ENCODE measurements at regions not wholly inside any gene's neighbourhood (a gene's known extent, or its start where the extent isn't known, plus 50 kb on each side); places are given as distances from the start of the nearest gene placed in this dataset.

DNA sequence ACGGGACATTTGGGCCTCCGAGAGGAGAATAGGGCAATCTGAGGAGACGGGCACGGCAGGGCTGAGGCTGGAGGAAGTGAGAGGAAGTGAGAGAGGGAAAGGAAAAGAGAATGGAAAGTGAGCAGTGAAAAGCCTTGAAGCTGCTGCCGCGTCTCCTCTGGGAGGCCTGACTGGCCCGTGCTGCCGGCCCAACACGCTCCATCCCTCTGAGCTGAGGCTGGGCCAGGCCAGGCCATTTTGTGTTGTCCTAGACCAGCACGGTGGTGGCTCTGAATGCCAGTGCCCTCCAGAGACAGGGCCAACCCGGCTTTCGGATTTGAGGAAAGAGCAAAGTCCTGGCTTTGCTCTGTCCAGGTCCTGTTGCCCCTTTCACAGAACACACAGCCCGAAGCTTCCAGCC, 361.1 kb upstream of the SHH start:
- no peak for DNase-seq

DNA sequence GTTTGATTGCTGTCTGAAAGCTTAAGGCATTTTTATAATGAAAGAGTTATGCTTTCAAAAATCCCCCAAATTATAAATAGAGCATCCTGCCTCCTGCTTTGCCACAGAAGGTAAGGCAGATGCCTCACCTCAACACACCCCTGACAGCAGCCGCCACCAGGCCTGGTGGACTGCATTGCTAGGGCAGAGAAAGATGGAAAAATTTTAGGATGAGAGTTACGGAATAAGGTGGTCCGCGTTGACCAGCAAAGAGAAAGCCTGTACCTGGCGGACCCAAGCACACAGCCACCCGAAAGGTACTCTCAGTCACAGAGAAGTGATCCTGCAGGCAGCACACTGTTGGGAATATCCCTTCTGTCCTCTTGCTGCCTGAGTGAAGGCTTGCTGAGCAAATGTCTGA, 360.4 kb upstream of the SHH start:
- no peak for DNase-seq

DNA sequence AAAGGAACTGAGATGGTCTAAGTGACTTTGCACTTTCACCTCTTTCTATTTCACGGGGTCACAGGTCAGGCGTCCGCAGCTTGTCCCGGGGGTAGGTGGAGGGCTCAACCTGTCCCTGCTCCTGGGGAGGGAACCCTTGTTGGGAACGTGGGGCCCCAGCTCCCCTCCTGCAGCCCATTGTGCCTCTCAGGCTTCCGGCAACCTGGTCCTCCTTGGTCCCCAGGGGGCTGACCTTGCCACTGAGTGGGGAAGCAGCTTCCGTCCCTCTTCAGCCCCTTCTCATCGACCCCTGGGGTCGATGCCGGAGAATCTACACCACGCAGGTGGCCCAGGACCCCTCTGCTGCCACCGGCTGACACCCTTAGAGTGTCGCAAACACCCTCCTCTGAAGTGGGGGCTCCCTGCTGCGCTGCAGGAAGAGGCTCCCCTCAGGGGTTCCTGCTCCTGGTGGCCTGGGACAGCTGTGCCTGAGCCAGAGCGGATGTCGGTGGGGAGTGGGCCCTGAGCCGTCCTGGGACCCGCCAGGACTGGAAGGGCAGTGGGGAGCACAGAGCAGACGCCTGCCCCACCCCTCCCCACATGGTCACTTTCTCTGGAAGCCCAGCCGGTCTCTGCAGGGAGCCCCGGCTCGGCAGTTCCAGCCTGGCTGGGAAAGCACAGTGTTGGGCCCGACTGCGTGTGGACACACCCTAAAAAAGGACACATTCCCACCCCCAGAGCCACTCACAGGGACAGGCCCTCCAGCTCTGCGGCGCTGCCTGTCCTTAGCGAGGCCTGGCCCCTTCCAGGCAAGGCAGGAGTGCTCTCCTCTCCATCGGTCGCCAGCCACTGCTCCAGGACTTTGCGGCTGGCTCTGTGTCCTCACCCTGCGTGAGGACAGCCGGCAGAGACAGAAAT, 357.5 kb upstream of the SHH start:
- no peak for DNase-seq

DNA sequence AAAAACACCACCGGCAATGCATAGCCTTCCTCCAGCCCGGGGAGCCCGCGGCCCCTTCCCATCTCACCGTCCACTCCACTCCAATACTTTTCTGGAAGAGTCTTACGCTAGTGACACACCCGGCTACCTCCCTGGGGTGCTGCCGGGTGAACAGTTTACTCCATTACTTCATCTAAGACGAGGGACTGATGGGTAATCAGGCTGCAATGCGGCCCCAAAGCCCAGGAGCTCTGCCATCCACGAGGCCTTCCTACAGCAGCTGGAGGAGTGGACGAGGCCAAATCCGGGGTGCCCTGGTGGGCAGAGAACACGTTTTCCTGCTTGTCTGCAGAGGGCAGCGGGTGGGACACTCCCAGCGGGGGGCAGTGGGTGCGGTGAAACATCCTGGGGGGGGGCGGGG, 356.2 kb upstream of the SHH start:
- no peak for DNase-seq

DNA sequence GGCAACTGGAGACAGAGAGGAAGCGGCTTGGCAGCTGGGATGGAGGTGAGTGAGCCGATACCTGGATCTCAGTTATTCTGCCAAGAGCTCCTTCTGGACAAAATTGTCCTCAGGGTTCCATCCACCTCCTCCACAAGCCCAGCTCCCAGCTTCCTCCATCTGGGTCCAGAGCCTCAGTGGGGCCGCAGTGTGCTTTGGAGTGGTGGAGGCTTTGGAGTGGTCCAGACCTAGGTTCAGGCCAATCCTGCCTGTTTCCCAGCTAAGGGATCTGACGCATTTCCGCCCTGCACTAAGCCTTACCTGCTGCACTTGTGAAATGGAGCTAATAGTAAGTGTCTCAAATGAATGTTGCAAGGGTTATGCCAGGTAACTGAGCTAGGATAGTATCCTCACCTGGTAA, 355.7 kb upstream of the SHH start:
- DNase-seq: no peak

DNA sequence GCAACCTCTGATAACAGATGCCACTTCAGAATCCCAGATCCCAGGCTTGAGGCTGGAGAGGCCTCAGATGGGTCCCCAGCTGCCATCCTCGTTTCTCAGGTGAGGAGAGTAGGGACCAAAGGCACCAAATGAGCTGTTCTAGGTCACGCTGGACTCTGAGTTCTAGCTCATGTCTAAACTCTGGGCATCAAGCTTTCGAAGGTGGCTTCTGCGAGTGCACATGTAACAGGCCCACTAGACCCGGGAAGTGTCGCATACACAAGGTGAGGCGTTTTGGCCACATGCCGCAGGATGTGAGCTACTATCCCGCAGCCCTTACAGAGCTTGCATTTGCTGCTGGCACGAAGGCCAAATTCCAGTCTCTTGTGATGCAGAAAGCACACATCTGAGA, 355.1 kb upstream of the SHH start:
- DNase-seq: no peak

DNA sequence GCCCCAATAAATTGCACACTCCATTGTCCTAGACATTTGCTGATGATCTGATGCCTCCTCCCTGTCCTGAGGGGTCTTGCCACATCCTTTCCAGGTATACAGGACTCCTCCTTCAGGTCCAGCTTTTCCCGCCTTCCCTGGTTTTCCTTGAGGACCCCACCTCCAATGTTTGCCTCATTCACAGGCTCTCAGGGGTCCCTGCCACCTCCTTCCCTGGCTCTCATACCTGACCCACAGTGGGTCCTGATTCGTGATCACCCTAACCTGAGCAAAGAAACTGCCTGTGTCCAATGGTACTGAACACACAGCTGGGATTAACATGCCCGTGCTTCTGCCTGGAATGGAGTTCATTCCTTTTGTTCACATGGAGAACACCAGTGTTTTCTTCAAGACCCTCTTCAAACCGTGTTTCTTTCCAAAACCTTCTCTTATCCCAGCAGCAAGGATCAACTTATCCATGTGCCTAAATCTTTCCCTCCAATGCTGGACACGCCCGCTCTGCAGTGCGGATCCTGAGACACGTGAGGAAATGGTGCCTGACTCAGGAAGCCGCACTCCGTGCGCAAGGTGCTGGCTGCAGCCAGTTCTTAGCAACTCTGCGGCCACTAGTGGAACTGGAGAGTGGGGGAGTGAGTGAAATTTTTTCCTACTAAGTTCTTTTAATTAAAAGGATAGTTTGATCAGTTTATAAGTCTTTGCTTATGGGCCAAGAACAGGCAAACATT, 354.6 kb upstream of the SHH start:
- DNase-seq: no peak

DNA sequence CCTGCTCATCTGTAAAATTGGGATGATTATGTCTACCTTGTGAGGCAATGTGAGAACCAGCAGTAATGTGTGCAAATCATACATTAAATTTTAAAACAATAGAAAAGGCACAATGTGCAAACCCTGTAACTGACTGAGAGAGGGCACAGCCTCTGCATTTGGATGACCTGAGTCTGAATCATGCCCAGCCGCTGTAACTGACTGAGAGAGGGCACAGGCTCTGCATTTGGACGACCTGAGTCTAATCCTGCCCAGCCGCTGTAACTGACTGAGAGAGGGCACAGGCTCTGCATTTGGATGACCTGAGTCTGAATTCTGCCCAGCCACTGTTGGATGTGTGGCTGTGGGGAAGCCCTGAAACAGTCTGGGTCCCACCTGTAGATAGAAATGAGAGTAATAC, 351.5 kb upstream of the SHH start:
- DNase-seq: no peak

DNA sequence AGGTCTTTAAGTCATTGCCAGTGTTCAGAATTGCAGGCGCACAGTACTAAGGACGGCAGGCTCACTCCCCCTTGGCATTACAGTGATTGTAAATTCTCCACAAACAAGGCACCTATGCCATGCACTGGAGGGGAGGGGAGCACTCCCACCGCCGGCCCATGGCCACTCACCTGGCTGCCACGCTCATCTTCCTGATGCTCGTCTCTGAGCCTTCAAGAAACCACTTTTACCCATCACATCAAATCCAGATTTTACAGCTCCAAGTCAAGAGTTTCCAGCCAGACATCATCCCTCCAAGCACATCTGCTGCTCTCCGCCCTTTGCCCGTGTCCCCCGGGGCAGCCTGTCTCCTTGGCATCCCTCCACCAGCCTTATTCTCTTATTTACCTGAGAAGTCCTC, 350.2 kb upstream of the SHH start:
- no peak for DNase-seq

DNA sequence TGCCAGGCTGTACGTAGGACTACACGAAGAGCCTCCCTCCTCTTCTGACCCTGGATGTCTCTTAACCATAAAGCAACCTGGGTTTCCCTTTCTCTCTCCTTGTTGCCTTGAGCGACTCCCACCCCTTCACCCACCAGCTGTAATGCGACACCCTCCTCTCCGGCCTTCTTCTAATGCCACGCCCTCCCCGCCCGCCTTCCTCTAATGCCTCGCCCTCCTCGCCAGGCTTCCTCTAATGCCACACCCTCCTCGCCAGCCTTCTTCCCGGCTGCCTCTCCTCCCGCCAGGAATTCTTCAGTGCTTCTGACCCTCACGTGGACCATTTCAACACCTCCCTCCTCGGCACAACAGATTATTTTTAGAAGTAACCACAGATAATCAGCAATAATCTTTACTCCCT, 348.5 kb upstream of the SHH start:
- DNase-seq: no peak

DNA sequence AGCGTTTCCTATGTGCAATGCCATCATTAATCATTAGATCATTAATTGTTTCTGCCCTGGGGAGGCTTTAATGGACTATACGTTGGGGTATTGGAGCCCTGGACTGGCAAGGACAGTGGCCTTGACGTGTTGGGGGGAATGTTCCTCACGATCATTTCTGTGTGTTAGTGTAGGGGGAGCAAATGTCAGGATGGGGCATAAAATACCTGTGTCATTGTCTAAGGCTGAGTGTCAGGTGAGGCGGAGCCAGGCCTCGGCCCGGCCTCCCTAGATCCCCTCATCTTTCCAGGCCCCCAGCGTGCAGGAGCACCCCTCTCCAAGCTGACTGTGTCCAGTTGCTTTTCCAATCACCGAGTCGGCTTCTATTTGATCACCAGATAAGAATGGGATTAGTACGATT, 346.4 kb upstream of the SHH start:
- DNase-seq: no peak

DNA sequence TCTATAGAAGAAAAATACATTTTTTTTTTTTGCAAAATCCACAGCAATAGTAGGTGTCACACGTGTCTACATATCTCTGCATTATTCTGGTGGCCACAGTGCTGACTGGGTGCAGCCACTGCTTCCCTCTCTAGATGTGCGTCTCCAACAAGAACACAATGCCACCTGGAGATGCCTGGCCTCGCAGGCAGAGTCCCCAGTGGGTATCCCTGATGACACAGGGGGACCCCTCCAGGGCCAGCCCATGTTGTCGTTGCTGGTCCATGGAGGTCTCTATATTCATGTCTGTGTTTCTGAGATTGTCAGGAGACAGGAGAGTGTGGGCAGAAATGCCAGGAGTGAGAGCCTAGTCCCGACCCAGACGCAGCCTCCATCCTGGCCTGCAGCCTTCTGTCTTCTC, 345.9 kb upstream of the SHH start:
- DNase-seq: no peak

DNA sequence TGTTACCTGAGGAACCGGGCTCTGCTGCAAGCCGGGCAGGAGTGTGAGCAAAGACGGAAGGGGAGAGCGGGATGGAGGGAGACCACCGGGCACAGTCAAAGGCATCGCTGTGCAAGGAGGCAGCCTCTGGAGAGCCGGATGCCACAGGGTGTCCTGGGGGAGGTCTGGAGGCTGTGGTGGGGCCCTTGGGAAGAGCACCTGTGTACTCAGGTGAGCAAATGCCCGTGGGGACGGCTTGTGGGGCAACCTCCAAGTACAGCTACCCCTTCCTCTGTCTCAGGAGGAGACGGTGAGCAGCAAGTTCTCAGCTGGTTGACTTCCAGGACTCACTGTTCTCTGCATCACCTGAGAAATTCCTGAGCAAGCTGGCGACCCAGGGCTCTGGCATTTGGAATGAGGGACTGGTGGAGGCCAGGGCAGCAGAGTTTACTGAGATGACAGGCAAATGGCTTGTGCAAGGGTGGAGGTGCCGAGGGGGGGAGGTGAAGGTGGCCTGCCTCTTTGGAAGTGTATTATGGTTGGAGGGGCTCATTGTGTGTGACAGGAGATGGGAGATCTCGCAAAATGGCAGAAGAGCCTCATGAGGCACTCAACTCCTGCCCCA, 345.2 kb upstream of the SHH start:
- no peak for DNase-seq

DNA sequence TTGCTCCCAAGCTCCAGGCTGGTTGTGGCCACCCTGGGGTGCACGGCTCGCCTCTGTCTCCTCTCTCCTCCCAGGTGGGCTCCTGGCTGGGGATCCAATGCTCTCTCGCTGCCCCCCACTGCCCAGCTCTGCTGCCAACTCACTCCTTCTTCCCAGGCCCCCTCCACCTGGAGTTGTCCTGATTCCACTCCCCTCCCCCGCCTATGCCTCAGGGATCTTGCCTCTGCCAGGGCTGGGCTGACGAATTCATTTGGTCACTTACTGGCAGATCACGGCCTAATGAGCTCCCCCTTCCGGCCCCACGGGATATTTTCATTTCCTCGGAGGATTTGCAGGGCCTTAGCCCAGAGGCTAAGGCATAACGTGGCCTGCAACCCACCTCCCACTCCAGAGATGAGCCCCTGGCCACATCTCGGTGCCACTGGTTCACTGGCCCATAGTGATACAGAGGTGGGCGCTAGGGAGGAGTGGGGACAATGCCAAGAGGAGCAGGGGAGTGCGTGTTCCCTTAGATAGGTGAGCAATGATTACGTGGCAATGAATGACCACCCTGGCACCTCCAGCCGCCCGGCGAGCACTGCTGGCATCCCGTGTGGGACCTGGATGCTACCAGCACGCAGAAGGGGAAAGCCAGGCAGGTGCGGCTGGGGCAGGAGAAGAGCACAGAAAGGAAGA, 344.6 kb upstream of the SHH start:
- no peak for DNase-seq

DNA sequence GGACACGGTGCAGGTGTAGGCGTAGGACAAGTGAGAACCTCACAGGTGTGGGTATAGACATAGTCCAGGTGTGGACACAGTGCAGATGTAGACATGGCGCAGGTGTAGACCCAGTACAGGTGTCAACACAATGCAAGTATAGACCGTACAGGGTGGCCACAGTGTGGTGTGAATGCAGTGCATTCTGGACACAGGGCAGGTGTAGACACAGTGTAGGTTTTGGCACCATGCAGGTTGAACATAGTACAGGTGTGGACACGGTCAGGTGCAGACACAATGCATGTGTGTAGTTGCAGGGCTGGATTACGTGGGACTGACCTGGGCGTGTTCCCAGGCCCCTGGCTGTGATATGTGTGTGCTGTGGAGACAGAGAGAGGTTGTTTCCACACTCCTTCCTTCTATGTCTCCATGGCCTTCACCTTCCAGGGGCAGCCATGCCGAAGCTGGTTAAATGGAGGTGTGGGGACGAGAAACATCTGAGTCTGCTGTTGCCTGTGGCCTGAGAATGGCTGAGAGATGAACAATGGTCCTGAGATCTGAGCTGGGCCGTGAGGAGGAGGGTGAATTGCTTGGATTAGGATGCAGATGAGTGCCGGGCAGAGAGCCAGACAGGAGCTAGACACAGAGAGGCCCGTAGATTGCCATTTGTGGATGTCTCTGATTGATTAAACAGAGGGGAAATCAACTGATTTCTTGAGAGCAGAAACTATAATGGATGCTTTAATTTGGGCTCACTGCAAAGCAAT, 343.9 kb upstream of the SHH start:
- DNase-seq: no peak

DNA sequence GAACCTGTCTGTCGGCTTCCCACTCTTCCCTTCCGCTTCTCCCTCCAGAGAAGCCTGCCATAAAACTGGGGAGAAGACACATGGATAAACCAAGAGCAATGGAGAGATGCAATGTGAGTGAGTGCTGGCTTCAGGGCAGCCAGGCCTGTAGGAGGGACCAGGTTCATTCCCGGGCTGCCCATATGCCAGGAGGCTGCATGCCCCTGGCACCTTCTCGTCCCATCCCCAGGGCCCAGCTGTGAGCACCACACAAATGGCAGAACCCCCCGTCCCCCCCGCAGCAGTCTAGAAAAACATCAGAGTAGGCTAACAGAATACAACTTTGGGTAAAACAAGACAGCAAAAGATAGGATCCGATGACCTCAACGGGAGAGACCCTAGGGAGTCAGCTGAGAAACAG, 341.3 kb upstream of the SHH start:
- no peak for DNase-seq

DNA sequence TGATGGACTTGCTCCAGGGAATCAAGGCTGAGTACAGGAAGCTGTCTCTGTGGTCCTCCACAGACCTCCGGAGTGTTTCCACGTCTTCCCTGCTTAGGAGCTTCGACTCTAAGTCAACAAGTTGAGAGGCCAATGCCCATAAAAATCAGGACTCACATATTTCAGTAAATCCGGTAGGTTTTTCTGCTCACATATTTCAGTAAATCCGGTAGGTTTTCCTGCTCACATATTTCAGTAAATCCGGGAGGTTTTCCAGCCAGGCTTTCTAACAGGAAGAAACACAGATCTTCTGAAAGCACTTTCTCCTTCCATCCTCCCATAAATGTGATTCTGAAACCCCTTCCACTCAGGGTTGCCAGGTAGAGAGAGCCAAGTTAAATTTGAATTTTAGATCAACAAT, 340.1 kb upstream of the SHH start:
- DNase-seq: no peak

DNA sequence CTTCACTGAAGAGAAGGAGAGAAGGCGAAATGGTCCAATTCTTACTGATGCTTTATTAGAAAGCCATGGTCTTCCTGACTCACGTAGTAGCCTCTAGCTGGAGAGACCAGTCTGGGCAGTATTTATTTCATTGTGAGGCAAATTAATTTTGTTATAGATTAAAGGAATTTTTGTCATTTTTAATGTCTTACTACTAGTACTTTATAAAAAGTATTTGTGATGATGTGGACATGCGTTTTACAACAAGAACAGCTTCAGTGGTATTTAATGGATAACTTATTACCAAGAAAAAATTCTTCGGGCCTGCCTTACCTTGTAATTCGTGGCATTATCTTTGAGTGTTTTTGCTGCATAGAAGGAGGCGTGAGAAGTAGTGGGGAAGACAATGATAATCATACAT, 339.4 kb upstream of the SHH start:
- no peak for DNase-seq

DNA sequence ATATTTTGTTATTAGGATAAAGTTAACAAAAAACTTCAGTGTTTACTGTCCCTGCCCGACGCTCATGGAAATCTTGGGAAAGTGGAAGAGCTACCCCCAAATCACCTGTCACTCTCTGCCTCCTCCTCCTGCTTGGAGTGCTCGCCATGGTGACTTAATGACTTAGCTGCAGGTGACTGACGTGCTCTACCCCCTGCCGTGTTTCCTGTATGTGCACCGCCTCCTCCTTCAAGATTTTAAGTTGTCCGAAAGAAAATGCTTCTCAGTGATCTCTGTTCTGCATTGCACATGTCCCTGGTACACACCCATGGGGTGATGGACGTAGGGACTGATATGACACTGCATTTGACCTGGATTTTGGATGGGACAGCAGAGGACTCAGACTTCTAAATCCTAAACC, 338.8 kb upstream of the SHH start:
- no peak for DNase-seq

DNA sequence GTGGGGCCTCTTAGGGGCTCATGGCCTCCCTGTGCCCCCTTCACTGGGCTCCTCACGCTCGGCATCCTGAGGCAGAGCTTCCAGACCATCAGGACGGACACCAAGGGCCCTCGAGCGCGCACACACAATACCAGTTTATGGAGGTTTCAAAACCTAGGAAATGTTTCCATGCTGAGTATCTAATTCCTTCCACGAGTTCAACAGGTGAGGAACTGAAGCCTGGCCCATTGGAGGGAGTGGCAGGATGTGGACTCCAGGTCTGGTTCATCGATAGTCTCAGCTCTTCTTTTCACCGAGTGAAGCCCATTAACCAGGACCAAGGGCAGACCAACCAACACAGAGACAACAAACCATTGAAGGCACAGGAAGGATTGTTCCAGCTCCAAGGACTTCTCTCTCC, 336.7 kb upstream of the SHH start:
- no peak for DNase-seq

DNA sequence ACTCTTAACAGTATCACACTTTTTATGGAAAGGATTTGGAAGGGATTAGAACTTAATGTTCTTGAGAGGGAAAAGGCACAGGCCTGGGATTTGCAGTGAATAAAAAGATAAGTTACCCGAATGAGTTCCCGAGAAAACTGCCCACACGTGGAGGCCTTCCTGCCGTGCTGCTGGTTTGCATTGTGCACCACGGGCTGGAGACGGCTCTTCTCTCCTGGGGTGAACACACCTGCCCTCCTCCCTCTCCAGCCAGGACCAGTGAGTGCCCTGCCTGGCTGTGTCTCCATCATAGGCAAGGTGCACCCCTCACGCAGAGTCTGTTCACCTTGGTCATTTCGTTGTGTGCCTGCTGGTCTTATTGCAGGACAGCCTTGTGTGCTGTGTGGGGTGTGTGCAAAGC, 336.3 kb upstream of the SHH start:
- no peak for DNase-seq

DNA sequence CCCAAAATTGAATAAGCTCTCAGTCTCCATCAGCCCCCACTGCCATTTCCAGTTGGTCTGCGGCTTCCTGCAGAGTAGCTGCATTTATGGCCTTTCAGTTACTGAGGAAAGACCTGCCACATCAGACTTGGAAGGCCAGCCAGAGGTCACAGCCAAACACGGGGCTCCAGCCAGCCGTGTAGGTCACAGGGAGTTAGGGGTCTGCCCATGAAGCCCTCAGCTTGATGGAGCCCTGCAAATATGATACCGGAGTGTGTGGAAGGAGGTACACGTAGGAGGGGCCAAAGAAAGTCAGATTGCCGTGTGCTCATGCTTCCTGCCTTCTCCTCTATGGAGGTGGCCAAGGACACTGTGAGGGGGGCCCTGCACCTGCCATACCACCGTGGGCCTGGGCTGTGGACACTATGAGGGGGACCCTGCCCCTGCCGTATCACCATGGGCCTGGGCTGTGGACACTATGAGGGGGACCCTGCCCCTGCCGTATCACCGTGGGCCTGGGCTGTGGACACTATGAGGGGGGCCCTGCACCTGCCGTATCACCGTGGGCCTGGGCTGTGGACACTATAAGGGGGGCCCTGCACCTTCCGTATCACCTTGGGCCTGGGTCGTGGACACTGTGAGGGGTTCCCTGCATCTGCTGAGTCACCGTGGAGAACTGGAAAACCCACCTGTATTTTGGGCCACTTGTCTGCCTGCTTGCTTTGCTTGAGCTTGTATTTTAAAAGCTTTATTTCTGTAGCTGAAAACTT, 335.7 kb upstream of the SHH start:
- no peak for DNase-seq
